HG03432 (cell line): ENCODE measurements at regions not wholly inside any gene's neighbourhood (a gene's known extent, or its start where the extent isn't known, plus 50 kb on each side); places are given as distances from the start of the nearest gene placed in this dataset.

Experiments
- ATAC-seq: cut with Tn5 transposase; IDR thresholded peaks from one replicate; pipeline ENCODE4 v1.9.1; 2021; ENCODE audit warnings: mild to moderate bottlenecking, moderate library complexity; ENCODE audit not compliant: unreplicated experiment

DNA sequence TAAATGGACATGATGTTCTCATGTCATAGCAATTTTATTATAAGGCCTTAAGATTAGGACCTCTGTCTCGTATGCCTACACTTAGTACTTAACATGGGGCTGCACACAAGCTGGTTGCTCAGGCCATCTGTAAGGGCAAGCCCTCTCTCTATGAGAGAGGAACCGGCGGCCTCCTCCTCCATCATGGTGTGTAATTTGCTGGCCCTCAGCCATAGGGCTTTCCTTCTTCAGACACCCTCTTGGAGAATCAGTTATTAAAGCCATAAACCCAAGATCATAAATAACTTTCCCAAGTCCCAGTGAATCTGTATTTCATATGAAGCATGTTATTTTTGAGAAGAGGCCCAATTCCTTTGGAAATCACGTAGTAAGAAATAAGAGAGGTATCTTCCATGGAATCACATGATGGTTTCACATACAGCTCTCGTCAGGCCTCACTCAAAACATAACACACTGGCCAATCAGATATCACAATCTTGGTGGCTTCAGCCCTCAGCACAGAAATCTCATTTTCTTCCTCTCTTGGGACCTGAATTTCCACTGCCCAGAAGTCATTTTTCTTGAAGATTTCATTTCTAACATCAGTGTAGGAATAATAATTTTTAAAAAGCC, 92.6 kb downstream of the RDH14 start:
- ATAC-seq, result no peak

GRCh38 chr2:18465979-18466378, 94.5 kb downstream of the RDH14 start:
- no peak for ATAC-seq

DNA sequence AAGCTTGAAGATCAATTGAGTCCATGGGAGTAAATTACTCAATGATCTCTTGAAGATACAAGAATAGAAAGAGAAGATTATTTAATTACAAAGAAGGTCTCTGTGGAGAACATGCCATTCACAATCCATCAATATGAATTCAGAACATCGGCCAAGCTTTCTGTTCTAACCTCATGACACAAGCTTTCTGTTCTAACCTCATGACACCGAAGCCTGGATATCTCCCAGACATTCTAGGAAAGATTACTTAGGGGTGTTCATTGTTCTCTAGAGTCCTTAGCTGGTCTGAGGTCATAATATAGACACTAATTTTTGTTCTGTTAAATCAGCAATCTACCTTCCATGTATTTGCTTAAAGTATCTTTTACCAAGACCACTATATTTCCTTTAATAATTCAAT, 95.5 kb downstream of the RDH14 start:
- no peak for ATAC-seq

DNA sequence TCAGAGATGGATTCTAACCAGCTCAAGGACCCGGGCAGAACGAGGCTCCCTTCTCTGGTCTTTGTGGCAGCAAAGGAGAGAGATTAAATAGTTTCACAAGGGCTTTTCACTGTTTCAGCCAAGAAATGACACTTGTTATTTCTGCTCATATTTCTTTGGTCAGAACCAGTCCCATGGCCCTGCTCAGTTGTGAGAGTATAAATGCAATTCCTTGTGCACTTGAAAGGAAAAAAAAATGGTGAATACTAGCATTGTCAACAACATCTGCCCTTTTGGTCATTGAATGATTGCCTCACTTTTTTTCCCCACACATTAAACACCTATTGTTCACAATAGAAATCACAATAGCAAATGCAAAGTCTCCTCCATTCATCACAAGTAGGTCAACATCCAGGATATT, 104.4 kb downstream of the RDH14 start:
- ATAC-seq, result no peak

DNA sequence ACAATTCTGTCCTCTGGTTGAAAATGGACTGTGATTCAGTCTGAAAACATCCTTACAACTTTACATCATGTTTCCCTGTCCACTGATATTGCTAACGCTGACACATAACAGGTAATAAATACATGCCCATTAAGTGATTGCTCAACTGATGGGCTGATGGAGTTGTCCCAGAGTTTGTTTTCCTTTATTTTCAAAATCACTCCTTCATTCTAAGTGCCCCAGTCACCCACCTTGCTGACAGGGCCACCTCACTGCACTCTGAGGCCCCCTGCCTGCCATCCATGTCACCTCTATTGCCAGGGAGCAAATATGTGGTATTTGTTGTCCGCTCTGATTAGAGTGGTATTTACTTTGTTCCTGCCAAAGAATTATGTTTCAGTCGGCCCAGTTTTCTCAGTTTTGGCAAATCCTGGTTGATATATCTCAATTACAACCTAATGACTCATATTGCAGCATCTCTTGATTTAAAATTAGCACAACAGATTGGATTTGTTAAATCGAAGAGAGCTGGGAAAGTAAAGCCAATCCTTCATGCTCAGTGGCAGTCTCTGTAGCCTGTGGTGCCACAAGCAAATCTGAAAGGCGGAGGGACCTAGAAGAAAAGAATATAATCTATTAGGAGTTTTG, 105.1 kb downstream of the RDH14 start:
- ATAC-seq, result no peak

DNA sequence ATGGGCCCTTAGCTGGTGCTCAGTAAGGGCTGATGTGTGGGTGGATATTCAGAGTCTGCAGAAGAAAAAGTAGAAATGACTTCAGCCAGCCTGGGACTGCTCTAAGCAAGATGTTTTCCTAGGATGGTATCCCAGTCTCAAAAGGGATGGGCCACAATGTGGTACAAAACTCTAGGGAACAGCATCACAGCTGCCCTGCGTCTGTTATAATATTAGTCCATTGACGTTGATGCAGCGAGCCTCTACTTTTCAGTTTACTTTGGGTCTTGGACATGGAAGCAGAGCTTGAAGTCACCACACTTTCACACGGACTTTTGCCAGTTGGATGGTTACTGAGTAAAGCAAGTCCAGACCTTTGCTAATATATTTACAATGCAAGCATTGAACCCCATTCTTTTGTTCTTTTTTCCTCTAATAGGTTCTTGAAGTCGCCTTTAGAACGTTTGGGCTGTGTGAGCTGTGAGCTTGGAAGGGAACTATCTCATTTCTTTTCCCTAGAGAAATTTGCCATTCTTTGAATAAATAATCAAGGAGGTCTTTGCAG, 105.7 kb downstream of the RDH14 start:
- ATAC-seq, result no peak

DNA sequence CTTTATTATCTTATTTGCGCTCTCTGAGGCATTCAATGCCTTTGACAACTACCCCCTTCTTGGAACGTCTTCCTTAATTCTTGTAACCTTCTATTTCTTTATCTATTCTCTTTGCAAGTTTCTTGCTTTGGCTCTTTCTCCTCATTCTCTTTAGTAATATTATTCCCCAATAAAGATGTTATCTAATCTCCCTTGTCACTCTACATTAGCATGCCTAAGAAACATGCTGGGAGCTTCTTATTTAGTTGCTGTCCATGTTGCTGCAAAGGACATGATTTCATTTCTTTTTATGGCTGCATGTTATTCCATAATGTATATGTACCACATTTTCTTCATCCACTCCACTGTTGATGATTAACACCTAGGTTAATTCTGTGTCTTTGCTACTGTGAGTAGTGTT, 113.7 kb downstream of the RDH14 start:
- no peak for ATAC-seq

- ATAC-seq, result no peak
Observed at GRCh38 chr2:18445433-18446320, 114.8 kb downstream of the RDH14 start.

- no peak for ATAC-seq
Observed at GRCh38 chr2:18444806-18445205, 115.6 kb downstream of the RDH14 start.

- ATAC-seq, result no peak
Observed at GRCh38 chr2:18441583-18441982, 118.9 kb downstream of the RDH14 start.

DNA sequence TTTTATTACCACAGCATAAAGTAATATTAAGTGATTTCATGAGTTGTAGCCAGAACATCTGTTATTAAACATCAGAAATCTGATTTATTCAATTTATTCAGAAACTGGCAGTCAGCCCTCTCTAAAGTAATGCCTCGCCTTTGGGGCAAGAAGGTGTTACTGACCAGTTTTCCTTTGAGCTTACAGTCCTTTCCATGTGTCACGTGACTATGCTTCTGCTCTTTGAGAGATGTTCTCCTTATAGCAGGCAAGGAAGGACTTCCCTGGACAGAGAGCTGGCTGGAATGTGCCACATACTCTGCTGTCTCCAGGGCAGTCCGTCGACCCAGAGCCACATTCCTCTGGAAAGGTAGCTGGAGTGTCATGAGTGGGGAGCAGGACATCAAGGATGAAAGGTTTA, 119.7 kb downstream of the RDH14 start:
- no peak for ATAC-seq

DNA sequence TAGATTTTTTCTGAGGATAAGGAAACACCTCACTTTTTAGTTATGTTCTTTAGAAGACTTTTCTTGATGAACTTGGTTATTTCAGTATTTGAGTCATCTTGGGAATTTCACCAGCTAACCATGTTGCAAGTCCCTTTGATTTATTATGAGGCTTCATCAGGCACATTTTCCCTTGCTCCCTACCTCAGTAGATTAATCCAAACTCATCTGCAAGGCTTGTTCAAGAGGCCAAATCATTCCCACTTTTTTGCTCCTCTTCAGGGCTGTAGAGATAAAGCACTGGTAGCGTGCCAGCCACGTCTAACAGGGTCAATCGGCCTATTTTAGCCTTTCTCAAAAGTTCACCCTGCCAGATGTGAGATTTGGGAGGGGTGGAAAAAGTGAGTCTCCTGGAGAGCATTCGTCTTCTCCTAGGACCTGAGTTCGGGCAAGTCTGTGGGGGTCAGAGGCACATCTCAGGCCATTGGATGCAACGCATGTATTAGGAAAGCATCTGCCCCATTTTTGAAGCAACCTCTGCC, 120.3 kb downstream of the RDH14 start:
- no peak for ATAC-seq

DNA sequence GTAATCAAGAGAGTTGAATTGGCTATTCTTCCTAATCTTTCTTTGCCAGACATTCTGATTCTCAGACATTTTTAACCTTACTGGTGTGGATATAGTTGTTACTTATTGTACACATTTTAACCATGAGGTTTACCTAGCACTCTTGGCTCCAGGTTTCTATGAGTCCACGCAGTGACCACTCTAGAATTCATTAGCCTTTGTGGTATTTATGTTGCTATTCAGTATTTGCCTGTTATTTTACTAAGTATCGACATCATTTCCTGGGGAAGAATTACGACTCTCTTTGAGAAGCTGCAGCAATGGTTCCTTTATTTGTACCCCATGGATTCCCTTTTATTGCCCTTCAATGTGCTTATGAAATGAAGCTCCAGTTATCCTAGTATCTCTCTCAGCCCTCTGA, 120.7 kb downstream of the RDH14 start:
- ATAC-seq, result no peak

GRCh38 chr2:18437909-18438308, 122.5 kb downstream of the RDH14 start:
- no peak for ATAC-seq

GRCh38 chr2:18436503-18437005, 123.9 kb downstream of the RDH14 start:
- no peak for ATAC-seq

- no peak for ATAC-seq
Observed at GRCh38 chr2:18435426-18436037, 124.9 kb downstream of the RDH14 start.

DNA sequence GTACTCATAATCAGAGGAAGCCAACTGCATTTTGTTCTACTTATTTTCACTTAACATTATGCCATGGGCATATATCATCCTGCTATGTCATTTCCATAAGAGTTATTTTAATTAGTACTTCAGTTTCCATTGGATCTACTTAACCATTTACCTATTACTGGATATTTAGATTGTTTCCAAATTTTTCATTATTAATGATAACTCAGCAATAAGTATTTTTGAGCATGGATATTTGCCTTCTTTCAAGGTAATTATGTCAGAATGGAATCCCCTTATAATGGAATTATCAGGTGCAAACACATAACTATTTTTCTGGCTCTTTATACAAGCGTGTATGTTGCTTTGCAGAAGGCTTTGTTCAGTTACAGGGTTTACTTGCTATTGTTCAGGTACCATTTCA, 126.6 kb downstream of the RDH14 start:
- ATAC-seq, result no peak

DNA sequence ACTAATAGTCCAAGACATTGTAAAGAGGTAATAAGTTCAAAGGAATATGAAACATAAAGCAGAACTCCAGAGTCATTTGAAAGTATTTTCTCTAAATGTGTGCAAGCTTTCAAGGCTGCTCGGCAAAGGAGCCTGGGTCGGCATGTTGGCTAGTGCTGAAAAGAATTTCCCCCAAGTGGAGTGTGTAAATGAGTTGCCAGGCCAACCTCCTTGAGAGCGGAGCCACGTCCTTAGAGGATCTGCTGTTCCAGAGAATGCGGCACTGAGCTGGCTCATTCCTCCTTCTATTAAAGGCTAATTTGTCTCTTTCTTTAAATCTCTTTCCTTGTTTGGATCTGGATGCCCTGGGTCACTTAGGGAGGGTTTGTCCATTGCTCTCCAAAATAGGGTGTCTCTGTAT, 127.5 kb downstream of the RDH14 start:
- ATAC-seq, result no peak

- no peak for ATAC-seq
Observed at GRCh38 chr2:18430996-18431748, 129.3 kb downstream of the RDH14 start.

DNA sequence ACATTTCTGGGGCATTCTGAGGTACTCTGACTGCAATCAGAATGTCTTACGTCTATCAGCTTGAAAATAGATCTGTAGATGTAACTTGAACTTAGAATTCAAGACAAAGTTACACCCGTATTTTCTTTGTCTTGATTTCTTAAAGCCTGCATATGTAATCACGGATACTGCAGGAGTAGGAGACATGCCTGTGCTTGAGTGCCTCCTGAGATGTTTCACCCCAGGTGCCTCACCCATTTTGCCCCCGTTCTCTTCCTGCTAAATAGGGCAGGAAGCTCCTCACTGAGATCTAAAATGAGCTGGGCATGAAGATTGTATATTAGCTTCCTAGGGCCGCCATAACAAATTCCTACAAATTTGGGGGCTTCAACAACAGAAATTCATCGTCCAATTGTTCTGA, 131.9 kb downstream of the RDH14 start:
- ATAC-seq, result no peak
